B cell (primary cell): ENCODE measurements at regions not wholly inside any gene's neighbourhood (a gene's known extent, or its start where the extent isn't known, plus 50 kb on each side); places are given as distances from the start of the nearest gene placed in this dataset.

Experiments
- ATAC-seq: fragments of 200-7000 bp; cut with Tn5 transposase; one replicate; pipeline ENCODE4 v1.10.0; 2021; ENCODE audit warnings: low read depth, mild to moderate bottlenecking, moderate number of reproducible peaks, moderate library complexity
- CTCF ChIA-PET: fragments of 350-600 bp; sonication (Branson Sonifier 250); formaldehyde crosslinking; loops from one replicate; lab custom pipeline; 2021; ENCODE audit warnings: antibody characterized with exemption, inconsistent platforms; lab: Charles Lee
- POLR2A ChIA-PET: fragments of 350-600 bp; sonication (Branson Sonifier 250); formaldehyde crosslinking; loops from one replicate; lab custom pipeline; 2021; ENCODE audit warnings: antibody characterized with exemption; lab: Charles Lee
- DNase-seq: peaks from one replicate; pipeline ENCODE4 v3.0.0; 2013
- H2AFZ ChIP-seq: 2 replicates; pipeline ENCODE4 v1.6.1; 2012; ENCODE audit warnings: mild to moderate bottlenecking, low read depth, low read length; ENCODE audit not compliant: insufficient read depth, poor library complexity, severe bottlenecking
- H3K27ac ChIP-seq, 2 donors: 1 replicate in 1 of 2; 2 replicates in 1 of 2; pipeline ENCODE4 v1.5.1; 2012 to 2013; ENCODE audit warnings: low read length in 2 of 2, mild to moderate bottlenecking in 2 of 2, moderate library complexity in 1 of 2
- H3K27me3 ChIP-seq, 4 experiments: fragments of 200-600 bp in 1 of 4; sonication (generic) in 1 of 4; replicated peaks in 1 of 4; 1 replicate in 2 of 4; 2 replicates in 2 of 4; pipeline versions ENCODE4 v1.6.1 to v1.7.0; 2013 to 2016; ENCODE audit warnings: low read length in 3 of 4, mild to moderate bottlenecking in 2 of 4, mixed read lengths in 1 of 4, moderate library complexity in 1 of 4; ENCODE audit not compliant: insufficient read depth in 4 of 4, control insufficient read depth in 3 of 4; ENCODE audit errors: control extremely low read depth in 1 of 4
- H3K36me3 ChIP-seq, 2 experiments: replicated peaks in 1 of 2; 1 replicate in 1 of 2; 2 replicates in 1 of 2; pipeline versions ENCODE4 v1.6.1 to v1.7.1; 2013; ENCODE audit warnings: low read length in 1 of 2; ENCODE audit not compliant: insufficient read depth in 2 of 2, control insufficient read depth in 1 of 2; ENCODE audit errors: control extremely low read depth in 1 of 2, extremely low read depth in 1 of 2
- H3K4me1 ChIP-seq, 2 donors: fragments of 200-600 bp in 1 of 2; sonication (generic) in 1 of 2; 1 replicate in 1 of 2; 2 replicates in 1 of 2; pipeline versions ENCODE4 v1.5.1 to v1.6.1; 2013 to 2017; ENCODE audit warnings: low read length in 2 of 2; ENCODE audit not compliant: control insufficient read depth in 2 of 2, insufficient read depth in 2 of 2
- H3K4me2 ChIP-seq: replicated peaks from 2 replicates; pipeline ENCODE3; 2012; ENCODE audit warnings: mild to moderate bottlenecking, low read depth, low read length; ENCODE audit not compliant: poor library complexity, severe bottlenecking
- H3K4me3 ChIP-seq, 5 experiments: fragments of 200-600 bp in 1 of 5; sonication (generic) in 1 of 5; 1 replicate in 3 of 5; 2 replicates in 2 of 5; pipeline versions ENCODE4 v1.5.1 to v1.7.0; 2011 to 2016; ENCODE audit warnings: low read length in 4 of 5, mild to moderate bottlenecking in 4 of 5, low read depth in 2 of 5, control low read depth in 1 of 5, moderate library complexity in 1 of 5; ENCODE audit not compliant: insufficient read depth in 1 of 5; ENCODE audit errors: control extremely low read depth in 1 of 5, extremely low read depth in 1 of 5
- H3K79me2 ChIP-seq: fragments of 200-600 bp; sonication (generic); one replicate; pipeline ENCODE4 v1.6.0; 2016; ENCODE audit warnings: low read length; ENCODE audit not compliant: control insufficient read depth, insufficient read depth
- H3K9ac ChIP-seq: fragments of 200-600 bp; sonication (generic); 2 replicates; pipeline ENCODE4 v1.6.1; 2017; ENCODE audit warnings: mild to moderate bottlenecking, low read length, moderate library complexity
- H3K9me3 ChIP-seq, 3 donors: one replicate each; pipeline versions ENCODE4 v1.6.1 to v1.7.1; 2013; ENCODE audit warnings: low read length in 2 of 3; ENCODE audit not compliant: control insufficient read depth in 2 of 3, insufficient read depth in 1 of 3; ENCODE audit errors: control extremely low read depth in 1 of 3
- H4K20me1 ChIP-seq: 2 replicates; pipeline ENCODE4 v1.6.0; 2012; ENCODE audit warnings: mild to moderate bottlenecking, low read length; ENCODE audit not compliant: insufficient read depth, control insufficient read depth, poor library complexity, severe bottlenecking
- H3K27ac Mint-ChIP-seq: one replicate; pipeline ENCODE4 v1.8.0; 2021; ENCODE audit warnings: mixed read lengths
- H3K27me3 Mint-ChIP-seq: one replicate; pipeline ENCODE4 v1.8.0; 2021; ENCODE audit warnings: mixed read lengths
- H3K4me1 Mint-ChIP-seq: one replicate; pipeline ENCODE4 v1.8.0; 2021; ENCODE audit warnings: mixed read lengths
- H3K4me3 Mint-ChIP-seq: one replicate; pipeline ENCODE4 v1.8.0; 2021; ENCODE audit warnings: mixed read lengths
- H3K9me3 Mint-ChIP-seq: one replicate; pipeline ENCODE4 v1.8.0; 2022; ENCODE audit warnings: mixed read lengths; ENCODE audit not compliant: insufficient read depth
- CTCF ChIP-seq: fragments of 200-600 bp; IDR thresholded peaks from one replicate; pipeline ENCODE4 v1.8.0; 2022; ENCODE audit warnings: antibody characterized with exemption, mild to moderate bottlenecking
- EZH2 ChIP-seq: IDR thresholded peaks from 2 replicates; pipeline ENCODE4 v1.6.1; 2012; ENCODE audit warnings: borderline replicate concordance, low read depth, mild to moderate bottlenecking, moderate library complexity, low read length; ENCODE audit not compliant: insufficient read depth, poor library complexity, severe bottlenecking
- WGBS: methylation state at CpG from one replicate; pipeline ENCODE4 v1.1.5; 2013; ENCODE audit warnings: missing lambda C conversion rate; ENCODE audit not compliant: insufficient coverage; 5-methylcytosine and 5-hydroxymethylcytosine counted together
- intact Hi-C: fragments of 100-400 bp; cut with micrococcal nuclease; formaldehyde crosslinking; loops from one replicate; pipeline ENCODE4 v1.10.0; 2022

- 82% methylated on average over 2 of the region's 5 CpGs for WGBS
- intact Hi-C loops: no loop called here
- H3K27ac ChIP-seq: no peak overlapping the region
- H3K9ac ChIP-seq: no peak overlapping the region
- no peak overlapping the region for H3K4me3 Mint-ChIP-seq
- no peaks in the 10 kb centered on the region for H3K9me3 Mint-ChIP-seq
- peaks cover 7 to 8% of the 10 kb centered on the region in 2 donors for H3K4me1 ChIP-seq
- no peaks in the 10 kb centered on the region for H3K79me2 ChIP-seq
- no peak for TF ChIP-seq EZH2
- TF ChIP-seq CTCF: no peak
- peaks cover 8% of the 10 kb centered on the region for H3K4me1 Mint-ChIP-seq
- peaks cover 21% of the 10 kb centered on the region for H3K27me3 Mint-ChIP-seq
- DNase-seq (no peak), ATAC-seq (no peak)
- H3K4me2 ChIP-seq: no peak overlapping the region
- H3K4me3 ChIP-seq: no peak overlapping the region
- H2AFZ ChIP-seq: no peak overlapping the region
- no peak overlapping the region for H3K27ac Mint-ChIP-seq
- CTCF ChIA-PET: no interaction called here
- no peaks in the 10 kb centered on the region for H3K9me3 ChIP-seq
- no peaks in the 10 kb centered on the region for H4K20me1 ChIP-seq
- peaks cover 0 to 9% (median 0%) of the 10 kb centered on the region in 4 experiments for H3K27me3 ChIP-seq
- POLR2A ChIA-PET: no interaction called here
- H3K36me3 ChIP-seq: no peaks in the 10 kb centered on the region
These were observed 282.8 kb downstream of the GATA3 start for GRCh38 chr10:8337332-8337651.

GRCh38 chr10:8338177-8338766 lies 283.8 kb downstream of the GATA3 start:
- H3K4me1 ChIP-seq: no peaks in the 10 kb centered on the region
- no peaks in the 10 kb centered on the region for H3K79me2 ChIP-seq
- Mint-ChIP-seq H3K27me3 (peaks cover 16% of the 10 kb centered on the region), H3K9me3 (no peaks in the 10 kb centered on the region), H3K4me1 (no peaks in the 10 kb centered on the region), H3K27ac (no peak overlapping the region), H3K4me3 (no peak overlapping the region)
- H4K20me1 ChIP-seq: no peaks in the 10 kb centered on the region
- no peaks in the 10 kb centered on the region for H3K9me3 ChIP-seq
- ChIA-PET POLR2A (no interaction called here), CTCF (no interaction called here)
- no peak overlapping the region for H3K4me3 ChIP-seq
- WGBS: 74% methylated on average over 2 of the region's 4 CpGs
- H3K9ac ChIP-seq: no peak overlapping the region
- no peak for DNase-seq
- no peak overlapping the region for H3K4me2 ChIP-seq
- H3K27me3 ChIP-seq: peaks cover 0 to 6% (median 0%) of the 10 kb centered on the region in 4 experiments
- ATAC-seq: no peak
- H2AFZ ChIP-seq: no peak overlapping the region
- TF ChIP-seq EZH2: no peak
- TF ChIP-seq CTCF: no peak
- no peaks in the 10 kb centered on the region for H3K36me3 ChIP-seq
- intact Hi-C loops: no loop called here
- H3K27ac ChIP-seq: no peak overlapping the region
